H9 (cell line): ENCODE measurements at regions not wholly inside any gene's neighbourhood (a gene's known extent, or its start where the extent isn't known, plus 50 kb on each side); places are given as distances from the start of the nearest gene placed in this dataset.

Experiments used
- DNase-seq: peaks from one replicate; pipeline ENCODE4 v3.0.0-alpha.2; 2017
- H2AFZ ChIP-seq: one replicate; pipeline ENCODE4 v1.6.1; 2013; ENCODE audit warnings: mild to moderate bottlenecking, low read length, control low read depth, moderate library complexity
- H2AK5ac ChIP-seq: 2 replicates; pipeline ENCODE4 v1.6.1; 2013; ENCODE audit warnings: low read length, control low read depth, mixed read lengths; ENCODE audit not compliant: insufficient read length
- H2BK120ac ChIP-seq: one replicate; pipeline ENCODE4 v1.6.1; 2013; ENCODE audit warnings: low read depth, mild to moderate bottlenecking, low read length, control low read depth, inconsistent platforms; ENCODE audit not compliant: poor library complexity, severe bottlenecking
- H2BK12ac ChIP-seq: 2 replicates; pipeline ENCODE4 v1.6.1; 2013; ENCODE audit warnings: low read length, control low read depth, mixed read lengths, low read depth; ENCODE audit not compliant: insufficient read length
- H2BK15ac ChIP-seq: 2 replicates; pipeline ENCODE4 v1.6.1; 2013; ENCODE audit warnings: low read depth, low read length, control low read depth
- H2BK20ac ChIP-seq: one replicate; pipeline ENCODE4 v1.6.1; 2013; ENCODE audit warnings: low read depth, mild to moderate bottlenecking, low read length, control low read depth, inconsistent platforms; ENCODE audit not compliant: poor library complexity, severe bottlenecking
- H2BK5ac ChIP-seq: 2 replicates; pipeline ENCODE4 v1.6.1; 2013; ENCODE audit warnings: low read length, control low read depth, mixed read lengths; ENCODE audit not compliant: insufficient read length
- H3K14ac ChIP-seq: 2 replicates; pipeline ENCODE4 v1.6.1; 2013; ENCODE audit warnings: low read length, control low read depth; ENCODE audit not compliant: insufficient read depth
- H3K18ac ChIP-seq: 2 replicates; pipeline ENCODE4 v1.6.1; 2013; ENCODE audit warnings: low read depth, mild to moderate bottlenecking, mixed read lengths, low read length, control low read depth; ENCODE audit not compliant: insufficient read length
- H3K23ac ChIP-seq: 2 replicates; pipeline ENCODE4 v1.6.1; 2013; ENCODE audit warnings: low read length, control low read depth, mixed read lengths, low read depth; ENCODE audit not compliant: insufficient read length
- H3K23me2 ChIP-seq: 2 replicates; pipeline ENCODE4 v1.6.1; 2013; ENCODE audit warnings: low read depth, mild to moderate bottlenecking, mixed read lengths, low read length, control low read depth; ENCODE audit not compliant: insufficient read length, poor library complexity, severe bottlenecking
- H3K27ac ChIP-seq: 2 replicates; pipeline ENCODE4 v1.5.1; 2013; ENCODE audit warnings: low read length, control low read depth, mixed read lengths, low read depth; ENCODE audit not compliant: insufficient read length
- H3K27me3 ChIP-seq: 2 replicates; pipeline ENCODE4 v1.6.1; 2013; ENCODE audit warnings: low read length, control low read depth, inconsistent platforms; ENCODE audit not compliant: insufficient read depth
- H3K4ac ChIP-seq: 2 replicates; pipeline ENCODE4 v1.6.1; 2013; ENCODE audit warnings: low read depth, mild to moderate bottlenecking, control low read depth, inconsistent platforms, low read length, moderate library complexity
- H3K4me1 ChIP-seq: 2 replicates; pipeline ENCODE4 v1.6.1; 2013; ENCODE audit warnings: low read length, control low read depth, inconsistent platforms; ENCODE audit not compliant: insufficient read depth
- H3K4me2 ChIP-seq: 2 replicates; pipeline ENCODE4 v1.6.1; 2013; ENCODE audit warnings: low read length, control low read depth, mixed read lengths; ENCODE audit not compliant: insufficient read length, insufficient read depth
- H3K56ac ChIP-seq: 2 replicates; pipeline ENCODE4 v1.6.1; 2013; ENCODE audit warnings: low read depth, mild to moderate bottlenecking, mixed read lengths, low read length, control low read depth; ENCODE audit not compliant: insufficient read length
- H3K79me1 ChIP-seq: 2 replicates; pipeline ENCODE4 v1.6.1; 2013; ENCODE audit warnings: low read depth, mild to moderate bottlenecking, moderate library complexity, low read length, control low read depth, inconsistent platforms; ENCODE audit not compliant: insufficient read depth, poor library complexity, severe bottlenecking
- H3K79me2 ChIP-seq: 2 replicates; pipeline ENCODE4 v1.6.1; 2013; ENCODE audit warnings: low read length, control low read depth, inconsistent platforms; ENCODE audit not compliant: insufficient read depth
- H3K9ac ChIP-seq: 2 replicates; pipeline ENCODE4 v1.6.1; 2013; ENCODE audit warnings: low read length, control low read depth, mixed read lengths; ENCODE audit not compliant: insufficient read length; ENCODE audit errors: extremely low read depth
- H3K9me3 ChIP-seq: one replicate; pipeline ENCODE4 v1.6.1; 2013; ENCODE audit warnings: low read depth, low read length, inconsistent platforms; ENCODE audit not compliant: control insufficient read depth
- H3T11ph ChIP-seq: one replicate; pipeline ENCODE4 v1.6.1; 2013; ENCODE audit warnings: mild to moderate bottlenecking, low read length, control low read depth, inconsistent platforms
- H4K20me1 ChIP-seq: one replicate; pipeline ENCODE4 v1.6.1; 2013; ENCODE audit not compliant: control insufficient read depth, insufficient read length, insufficient read depth
- H4K5ac ChIP-seq: 2 replicates; pipeline ENCODE4 v1.6.1; 2013; ENCODE audit warnings: low read depth, mild to moderate bottlenecking, mixed read lengths, low read length, control low read depth; ENCODE audit not compliant: insufficient read length
- H4K8ac ChIP-seq: replicated peaks from 2 replicates; pipeline ENCODE4 v1.6.1; 2013; ENCODE audit warnings: low read length, control low read depth, mixed read lengths, low read depth; ENCODE audit not compliant: insufficient read length
- H4K91ac ChIP-seq: 2 replicates; pipeline ENCODE4 v1.6.1; 2013; ENCODE audit warnings: low read depth, mild to moderate bottlenecking, moderate library complexity, mixed read lengths, low read length, control low read depth; ENCODE audit not compliant: insufficient read length
- H3K27ac Mint-ChIP-seq, 3 experiments: 2 replicates in 2 of 3; 3 replicates in 1 of 3; pipeline ENCODE4 v1.8.0; 2020 to 2021; ENCODE audit warnings: mixed read lengths in 3 of 3, mild to moderate bottlenecking in 1 of 3, moderate library complexity in 1 of 3
- H3K27me3 Mint-ChIP-seq: 2 replicates; pipeline ENCODE4 v1.8.0; 2021; ENCODE audit warnings: low read depth, mild to moderate bottlenecking, moderate library complexity, mixed read lengths
- H3K36me3 Mint-ChIP-seq, 3 experiments: 2 replicates in 2 of 3; 3 replicates in 1 of 3; pipeline ENCODE4 v1.8.0; 2020 to 2021; ENCODE audit warnings: low read depth in 3 of 3, mixed read lengths in 3 of 3; ENCODE audit not compliant: insufficient read depth in 1 of 3
- H3K4me1 Mint-ChIP-seq, 2 experiments: 2 replicates each; pipeline ENCODE4 v1.8.0; 2020; ENCODE audit warnings: mixed read lengths in 2 of 2
- H3K4me3 Mint-ChIP-seq, 2 experiments: 2 replicates in 1 of 2; 3 replicates in 1 of 2; pipeline ENCODE4 v1.8.0; 2020 to 2021; ENCODE audit warnings: mild to moderate bottlenecking in 2 of 2, mixed read lengths in 2 of 2, moderate library complexity in 1 of 2
- H3K9me3 Mint-ChIP-seq, 2 experiments: 2 replicates in 1 of 2; 3 replicates in 1 of 2; pipeline ENCODE4 v1.8.0; 2020; ENCODE audit warnings: mild to moderate bottlenecking in 2 of 2, mixed read lengths in 2 of 2, moderate library complexity in 1 of 2
- CTCF ChIP-seq: fragments of 200-600 bp; sonication (generic); conservative IDR thresholded peaks from 3 replicates; pipeline ENCODE4 v1.8.0; 2021; ENCODE audit warnings: antibody characterized with exemption, mild to moderate bottlenecking
- WGBS: extraction: QIAGEN DNeasy Blood & Tissue Kit; methylation state at CpG from one replicate; pipeline ENCODE4 v1.1.7; 2013; ENCODE audit warnings: missing lambda C conversion rate, low lambda C conversion rate, mixed read lengths; ENCODE audit not compliant: insufficient read length; ENCODE audit errors: extremely low coverage; 5-methylcytosine and 5-hydroxymethylcytosine counted together

- Histone ChIP-seq H3K23me2 (no peaks in the 10 kb centered on the region), H3K27me3 (no peaks in the 10 kb centered on the region), H4K8ac (no peak overlapping the region), H2BK120ac (no peak overlapping the region), H3K79me1 (no peaks in the 10 kb centered on the region), H3K27ac (no peak overlapping the region), H3K4ac (no peak overlapping the region), H4K5ac (no peak overlapping the region), H3K18ac (no peak overlapping the region), H3K79me2 (no peaks in the 10 kb centered on the region), H2BK5ac (no peak overlapping the region), H2BK12ac (no peak overlapping the region), H3K56ac (no peak overlapping the region), H2AK5ac (no peak overlapping the region), H3K4me2 (no peak overlapping the region), H4K91ac (no peak overlapping the region), H3T11ph (no peak overlapping the region), H2BK20ac (no peak overlapping the region), H3K4me1 (no peaks in the 10 kb centered on the region), H3K9me3 (no peaks in the 10 kb centered on the region), H3K14ac (no peak overlapping the region), H2AFZ (no peak overlapping the region), H2BK15ac (no peak overlapping the region), H3K23ac (no peak overlapping the region), H3K9ac (no peak overlapping the region), H4K20me1 (no peaks in the 10 kb centered on the region)
- Mint-ChIP-seq H3K9me3 (peaks cover 8 to 11% of the 10 kb centered on the region in 2 experiments; a peak in 3 of 5 replicates), H3K27me3 (no peaks in the 10 kb centered on the region), H3K4me3 (no peak overlapping the region), H3K4me1 (no peaks in the 10 kb centered on the region), H3K27ac (no peak overlapping the region), H3K36me3 (peaks cover 0 to 9% (median 3%) of the 10 kb centered on the region in 3 experiments; a peak in 3 of 7 replicates)
- no peak for DNase-seq
- WGBS: no CpG with 5 or more reads among the region's 6 CpGs
- no peak for TF ChIP-seq CTCF
These were observed 845.2 kb upstream of the CDH10 start for GRCh38 chr5:25489834-25490538.
